Suprapubic skin (tissue), 4 donors: ENCODE measurements at regions not wholly inside any gene's neighbourhood (a gene's known extent, or its start where the extent isn't known, plus 50 kb on each side); places are given as distances from the start of the nearest gene placed in this dataset.

ENCODE experiments used
- DNase-seq, 2 donors: peaks; one replicate each; pipeline ENCODE4 v3.0.0-alpha.2; 2019; ENCODE audit warnings: low spot score in 2 of 2
- H3K27ac ChIP-seq: fragments of 200-600 bp; sonication (generic); one replicate; pipeline ENCODE4 v1.5.1; 2019
- H3K27me3 ChIP-seq: fragments of 200-600 bp; sonication (generic); one replicate; pipeline ENCODE4 v1.5.1; 2019
- H3K36me3 ChIP-seq: fragments of 200-600 bp; sonication (generic); one replicate; pipeline ENCODE4 v1.5.1; 2019
- H3K4me1 ChIP-seq: fragments of 200-600 bp; sonication (generic); one replicate; pipeline ENCODE4 v1.5.1; 2019
- H3K4me3 ChIP-seq: fragments of 200-600 bp; sonication (generic); one replicate; pipeline ENCODE4 v1.5.1; 2019; ENCODE audit warnings: mild to moderate bottlenecking
- H3K9me3 ChIP-seq: fragments of 200-600 bp; sonication (generic); one replicate; pipeline ENCODE4 v1.5.1; 2019
- CTCF ChIP-seq, 2 donors: fragments of 200-600 bp in 1 of 2; fragments of 450-650 bp in 1 of 2; sonication (generic) in 1 of 2; IDR thresholded peaks; one replicate each; pipeline ENCODE4 v1.5.1; 2016 to 2019; ENCODE audit warnings: antibody characterized with exemption in 2 of 2, mild to moderate bottlenecking in 1 of 2, moderate library complexity in 1 of 2
- EP300 ChIP-seq: sonication (generic); formaldehyde crosslinking; IDR thresholded peaks from one replicate; pipeline ENCODE4 v1.6.1; 2017; ENCODE audit warnings: antibody characterized with exemption
- POLR2A ChIP-seq, 2 donors: fragments of 450-650 bp; IDR thresholded peaks; one replicate each; pipeline ENCODE4 v1.6.1; 2017; ENCODE audit warnings: antibody characterized with exemption in 2 of 2, mild to moderate bottlenecking in 2 of 2, moderate library complexity in 2 of 2
- POLR2AphosphoS5 ChIP-seq, 3 donors: sonication (generic); formaldehyde crosslinking; IDR thresholded peaks; one replicate each; pipeline ENCODE4 v1.6.1; 2017; ENCODE audit warnings: antibody characterized with exemption in 3 of 3
- WGBS: methylation state at CpG from one replicate; pipeline ENCODE4 v1.1.5; 2018; 5-methylcytosine and 5-hydroxymethylcytosine counted together

- 100% methylated on average over 2 of the region's 2 CpGs for WGBS
- Histone ChIP-seq H3K36me3 (no peaks in the 10 kb centered on the region), H3K4me1 (no peaks in the 10 kb centered on the region), H3K4me3 (no peak overlapping the region), H3K27ac (no peak overlapping the region), H3K27me3 (no peaks in the 10 kb centered on the region), H3K9me3 (no peaks in the 10 kb centered on the region)
- TF ChIP-seq POLR2A (IDR thresholded peaks at IDR 0.05) = no peak
- no peak for TF ChIP-seq EP300
- no peak for TF ChIP-seq POLR2AphosphoS5 (IDR thresholded peaks at IDR 0.05)
- TF ChIP-seq CTCF (IDR thresholded peaks at IDR 0.05) = no peak
- DNase-seq = no peak
Observed at GRCh38 chr9:16045651-16046280, 492.9 kb downstream of the CCDC171 start.

- H3K36me3 ChIP-seq = no peaks in the 10 kb centered on the region
- TF ChIP-seq CTCF (IDR thresholded peaks at IDR 0.05) (no peak), EP300 (no peak), POLR2A (IDR thresholded peaks at IDR 0.05) (no peak), POLR2AphosphoS5 (IDR thresholded peaks at IDR 0.05) (no peak)
- H3K4me1 ChIP-seq = no peaks in the 10 kb centered on the region
- H3K4me3 ChIP-seq = no peak overlapping the region
- 65% methylated on average over 5 of the region's 5 CpGs for WGBS
- H3K27ac ChIP-seq = no peak overlapping the region
- H3K27me3 ChIP-seq = no peaks in the 10 kb centered on the region
- H3K9me3 ChIP-seq = no peaks in the 10 kb centered on the region
- DNase-seq = no peak
Observed at GRCh38 chr9:16046713-16047112, 493.9 kb downstream of the CCDC171 start.

- 74% methylated on average over 5 of the region's 5 CpGs for WGBS
- Histone ChIP-seq H3K9me3 (no peaks in the 10 kb centered on the region), H3K27ac (no peak overlapping the region), H3K4me3 (no peak overlapping the region), H3K36me3 (no peaks in the 10 kb centered on the region), H3K27me3 (no peaks in the 10 kb centered on the region), H3K4me1 (no peaks in the 10 kb centered on the region)
- no peak for TF ChIP-seq POLR2AphosphoS5 (IDR thresholded peaks at IDR 0.05)
- no peak for TF ChIP-seq POLR2A (IDR thresholded peaks at IDR 0.05)
- no peak for TF ChIP-seq EP300
- TF ChIP-seq CTCF (IDR thresholded peaks at IDR 0.05) = no peak
- no peak for DNase-seq
Observed at GRCh38 chr9:16048129-16048528, 495.3 kb downstream of the CCDC171 start.

GRCh38 chr9:16052146-16052545, 499.3 kb downstream of the CCDC171 start:
- H3K4me1 ChIP-seq = no peaks in the 10 kb centered on the region
- H3K27me3 ChIP-seq = no peaks in the 10 kb centered on the region
- no peak for TF ChIP-seq CTCF (IDR thresholded peaks at IDR 0.05)
- TF ChIP-seq POLR2AphosphoS5 (IDR thresholded peaks at IDR 0.05) = no peak
- no peak for TF ChIP-seq POLR2A (IDR thresholded peaks at IDR 0.05)
- no peak for TF ChIP-seq EP300
- H3K36me3 ChIP-seq = no peaks in the 10 kb centered on the region
- no peak overlapping the region for H3K4me3 ChIP-seq
- no peak for DNase-seq
- no peak overlapping the region for H3K27ac ChIP-seq
- H3K9me3 ChIP-seq = no peaks in the 10 kb centered on the region
- WGBS = 89% methylated on average over 5 of the region's 5 CpGs

- no peaks in the 10 kb centered on the region for H3K9me3 ChIP-seq
- no peaks in the 10 kb centered on the region for H3K36me3 ChIP-seq
- no peaks in the 10 kb centered on the region for H3K27me3 ChIP-seq
- no peak for DNase-seq
- H3K27ac ChIP-seq = no peak overlapping the region
- WGBS = 87% methylated on average over 16 of the region's 16 CpGs
- no peaks in the 10 kb centered on the region for H3K4me1 ChIP-seq
- no peak overlapping the region for H3K4me3 ChIP-seq
- no peak for TF ChIP-seq POLR2A (IDR thresholded peaks at IDR 0.05)
- no peak for TF ChIP-seq EP300
- TF ChIP-seq POLR2AphosphoS5 (IDR thresholded peaks at IDR 0.05) = no peak
- no peak for TF ChIP-seq CTCF (IDR thresholded peaks at IDR 0.05)
Observed at GRCh38 chr9:16052757-16053530, 500.1 kb downstream of the CCDC171 start.
